Loucy (cell line): ENCODE measurements at regions not wholly inside any gene's neighbourhood (a gene's known extent, or its start where the extent isn't known, plus 50 kb on each side); places are given as distances from the start of the nearest gene placed in this dataset.

Experiments
- H2AFZ ChIP-seq: fragments of 200-600 bp; sonication (generic); 2 replicates; pipeline ENCODE4 v1.6.0; 2016; ENCODE audit warnings: antibody characterized with exemption, mild to moderate bottlenecking, low read length, moderate library complexity
- H3F3A ChIP-seq: fragments of 200-600 bp; 2 replicates; pipeline ENCODE4 v1.6.0; 2016; ENCODE audit warnings: antibody characterized with exemption, low read depth, mild to moderate bottlenecking
- H3K27me3 ChIP-seq: fragments of 200-600 bp; sonication (generic); 2 replicates; pipeline ENCODE4 v1.6.1; 2014; ENCODE audit warnings: low read length, mild to moderate bottlenecking; ENCODE audit not compliant: insufficient read depth, poor library complexity, severe bottlenecking
- H3K36me3 ChIP-seq: fragments of 200-600 bp; sonication (generic); 2 replicates; pipeline ENCODE4 v1.6.1; 2016; ENCODE audit warnings: low read length; ENCODE audit not compliant: insufficient read depth
- H3K4me1 ChIP-seq: fragments of 200-600 bp; sonication (generic); 2 replicates; pipeline ENCODE4 v1.5.1; 2014; ENCODE audit warnings: low read length, mild to moderate bottlenecking; ENCODE audit not compliant: insufficient read depth, poor library complexity, severe bottlenecking
- H3K4me2 ChIP-seq: fragments of 200-600 bp; sonication (generic); 2 replicates; pipeline ENCODE4 v1.6.0; 2014; ENCODE audit warnings: antibody characterized with exemption, low read length, low read depth, mild to moderate bottlenecking; ENCODE audit not compliant: poor library complexity, severe bottlenecking
- H3K4me3 ChIP-seq: fragments of 200-600 bp; sonication (generic); 2 replicates; pipeline ENCODE4 v1.5.1; 2014; ENCODE audit warnings: low read length, mild to moderate bottlenecking, mixed read lengths; ENCODE audit not compliant: poor library complexity, severe bottlenecking
- H3K79me2 ChIP-seq: fragments of 200-600 bp; sonication (generic); 2 replicates; pipeline ENCODE4 v1.6.1; 2014; ENCODE audit warnings: low read length; ENCODE audit not compliant: insufficient read depth
- H3K9ac ChIP-seq: fragments of 200-600 bp; sonication (generic); 2 replicates; pipeline ENCODE4 v1.6.0; 2014; ENCODE audit warnings: mild to moderate bottlenecking, low read depth, low read length, moderate library complexity; ENCODE audit not compliant: poor library complexity, severe bottlenecking
- H3K9me2 ChIP-seq: fragments of 200-600 bp; sonication (generic); replicated peaks from 2 replicates; pipeline ENCODE4 v1.6.1; 2016; ENCODE audit warnings: low read depth, low read length, mixed read lengths
- H3K9me3 ChIP-seq: fragments of 200-600 bp; sonication (generic); 2 replicates; pipeline ENCODE4 v1.6.1; 2014; ENCODE audit warnings: mild to moderate bottlenecking, antibody characterized with exemption, low read length, low read depth; ENCODE audit not compliant: insufficient read depth
- H4K20me1 ChIP-seq: fragments of 200-600 bp; sonication (generic); 2 replicates; pipeline ENCODE4 v1.6.0; 2014; ENCODE audit warnings: antibody characterized with exemption, low read length, mild to moderate bottlenecking; ENCODE audit not compliant: insufficient read depth, poor library complexity, severe bottlenecking
- CTCF ChIP-seq: fragments of 200-600 bp; sonication (generic); conservative IDR thresholded peaks from 2 replicates; pipeline ENCODE4 v1.5.1; 2014; ENCODE audit warnings: mild to moderate bottlenecking, antibody characterized with exemption, low read length
- EZH2phosphoT487 ChIP-seq: fragments of 200-600 bp; IDR thresholded peaks from 2 replicates; pipeline ENCODE4 v1.6.1; 2018; ENCODE audit warnings: antibody characterized with exemption, mild to moderate bottlenecking, moderate library complexity, borderline replicate concordance

- Histone ChIP-seq H3K9ac (no peak overlapping the region), H4K20me1 (no peaks in the 10 kb centered on the region), H3F3A (peaks cover 21% of the 10 kb centered on the region), H3K4me2 (no peak overlapping the region), H3K4me3 (no peak overlapping the region), H3K27me3 (no peaks in the 10 kb centered on the region), H3K79me2 (no peaks in the 10 kb centered on the region), H3K9me2 (no peaks in the 10 kb centered on the region), H3K4me1 (peaks cover 53% of the 10 kb centered on the region), H3K36me3 (no peaks in the 10 kb centered on the region), H2AFZ (no peak overlapping the region), H3K9me3 (no peaks in the 10 kb centered on the region)
- TF ChIP-seq CTCF (no peak), EZH2phosphoT487 (no peak)
Observed at GRCh38 chr10:2895594-2896196, 171.7 kb upstream of the PFKP start.

- Histone ChIP-seq H3K4me2 (no peak overlapping the region), H4K20me1 (no peaks in the 10 kb centered on the region), H3F3A (peaks cover 20% of the 10 kb centered on the region), H3K4me1 (peaks cover 50% of the 10 kb centered on the region), H3K27me3 (no peaks in the 10 kb centered on the region), H3K79me2 (no peaks in the 10 kb centered on the region), H3K9ac (no peak overlapping the region), H3K36me3 (no peaks in the 10 kb centered on the region), H3K9me2 (no peaks in the 10 kb centered on the region), H3K9me3 (no peaks in the 10 kb centered on the region), H3K4me3 (no peak overlapping the region), H2AFZ (no peak overlapping the region)
- TF ChIP-seq CTCF (no peak), EZH2phosphoT487 (no peak)
Observed at GRCh38 chr10:2893991-2894390, 173.4 kb upstream of the PFKP start.

- H3K9me2 ChIP-seq = no peaks in the 10 kb centered on the region
- no peaks in the 10 kb centered on the region for H3K79me2 ChIP-seq
- no peaks in the 10 kb centered on the region for H4K20me1 ChIP-seq
- H3F3A ChIP-seq = peaks cover 13% of the 10 kb centered on the region
- no peaks in the 10 kb centered on the region for H3K9me3 ChIP-seq
- H3K36me3 ChIP-seq = no peaks in the 10 kb centered on the region
- no peak overlapping the region for H3K9ac ChIP-seq
- H3K27me3 ChIP-seq = no peaks in the 10 kb centered on the region
- no peak for TF ChIP-seq CTCF
- no peak for TF ChIP-seq EZH2phosphoT487
- H2AFZ ChIP-seq = no peak overlapping the region
- no peak overlapping the region for H3K4me2 ChIP-seq
- peaks cover 46% of the 10 kb centered on the region for H3K4me1 ChIP-seq
- H3K4me3 ChIP-seq = no peak overlapping the region
Observed at GRCh38 chr10:2893158-2893845, 174.0 kb upstream of the PFKP start.
